GM10248 (cell line): ENCODE measurements at regions not wholly inside any gene's neighbourhood (a gene's known extent, or its start where the extent isn't known, plus 50 kb on each side); places are given as distances from the start of the nearest gene placed in this dataset.

ENCODE experiments used
- CTCF ChIA-PET: fragments of 300-600 bp; sonication (Branson Sonifier 250); formaldehyde crosslinking; extraction: SDS; loops from one replicate; lab custom pipeline; 2021; ENCODE audit warnings: antibody characterized with exemption; lab: Yijun Ruan, JAX
- POLR2A ChIA-PET: fragments of 350-650 bp; sonication (Branson Sonifier 250); formaldehyde crosslinking; extraction: SDS; loops from one replicate; lab custom pipeline; 2020; ENCODE audit warnings: antibody characterized with exemption; lab: Yijun Ruan, JAX
- DNase-seq: peaks from one replicate; pipeline ENCODE4 v3.0.0; 2012; ENCODE audit errors: extremely low spot score
- TF ChIP-seq, protein P1 (sequence below): IDR thresholded peaks from 2 replicates; pipeline ENCODE4 v1.5.1; 2012; ENCODE audit warnings: mild to moderate bottlenecking, low read depth; ENCODE audit errors: extremely low read depth, missing control alignments, control extremely low read depth

DNA sequence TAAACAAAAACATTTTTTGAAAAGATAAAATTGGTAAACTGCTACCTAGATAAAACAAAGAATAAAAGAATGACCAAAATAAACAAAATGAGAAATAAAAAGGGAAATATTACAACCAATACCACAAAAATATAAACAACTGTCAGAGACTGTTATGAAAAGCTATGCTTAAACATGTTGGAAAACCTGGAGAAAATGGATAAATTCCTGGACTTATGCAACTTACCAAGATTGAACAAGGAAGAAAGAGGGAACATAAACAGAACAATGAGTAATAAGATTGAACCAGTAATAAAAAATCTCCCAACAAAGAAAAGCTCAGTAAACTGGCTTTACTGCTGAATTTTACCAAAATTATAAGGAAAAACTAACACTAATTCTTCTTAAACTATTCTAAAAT, 518.7 kb downstream of the GRXCR1 start:
- TF ChIP-seq, protein P1, sequence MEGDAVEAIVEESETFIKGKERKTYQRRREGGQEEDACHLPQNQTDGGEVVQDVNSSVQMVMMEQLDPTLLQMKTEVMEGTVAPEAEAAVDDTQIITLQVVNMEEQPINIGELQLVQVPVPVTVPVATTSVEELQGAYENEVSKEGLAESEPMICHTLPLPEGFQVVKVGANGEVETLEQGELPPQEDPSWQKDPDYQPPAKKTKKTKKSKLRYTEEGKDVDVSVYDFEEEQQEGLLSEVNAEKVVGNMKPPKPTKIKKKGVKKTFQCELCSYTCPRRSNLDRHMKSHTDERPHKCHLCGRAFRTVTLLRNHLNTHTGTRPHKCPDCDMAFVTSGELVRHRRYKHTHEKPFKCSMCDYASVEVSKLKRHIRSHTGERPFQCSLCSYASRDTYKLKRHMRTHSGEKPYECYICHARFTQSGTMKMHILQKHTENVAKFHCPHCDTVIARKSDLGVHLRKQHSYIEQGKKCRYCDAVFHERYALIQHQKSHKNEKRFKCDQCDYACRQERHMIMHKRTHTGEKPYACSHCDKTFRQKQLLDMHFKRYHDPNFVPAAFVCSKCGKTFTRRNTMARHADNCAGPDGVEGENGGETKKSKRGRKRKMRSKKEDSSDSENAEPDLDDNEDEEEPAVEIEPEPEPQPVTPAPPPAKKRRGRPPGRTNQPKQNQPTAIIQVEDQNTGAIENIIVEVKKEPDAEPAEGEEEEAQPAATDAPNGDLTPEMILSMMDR: no peak
- ChIA-PET CTCF (no interaction called here), POLR2A (no interaction called here)
- DNase-seq: no peak

DNA sequence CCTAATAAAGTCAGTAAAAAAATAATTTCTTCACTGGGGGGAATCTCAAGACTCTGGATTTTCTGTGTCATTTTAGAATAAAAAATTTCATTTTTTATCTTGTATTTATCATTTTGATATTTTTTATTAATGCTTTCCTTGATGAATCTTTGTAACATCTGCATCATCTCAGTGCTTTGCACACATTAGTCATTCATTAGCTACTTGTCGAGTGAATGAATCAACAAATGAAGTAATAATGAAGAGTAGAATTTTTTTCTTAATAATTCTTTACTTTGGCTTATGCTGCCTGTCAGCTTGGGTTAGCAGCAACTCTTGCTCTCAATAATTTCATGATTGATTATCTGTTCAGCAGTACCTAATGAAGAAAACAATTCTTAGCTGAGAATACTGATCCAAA, 530.8 kb downstream of the GRXCR1 start:
- TF ChIP-seq, protein P1: no peak
- POLR2A ChIA-PET: no interaction called here
- DNase-seq: no peak

DNA sequence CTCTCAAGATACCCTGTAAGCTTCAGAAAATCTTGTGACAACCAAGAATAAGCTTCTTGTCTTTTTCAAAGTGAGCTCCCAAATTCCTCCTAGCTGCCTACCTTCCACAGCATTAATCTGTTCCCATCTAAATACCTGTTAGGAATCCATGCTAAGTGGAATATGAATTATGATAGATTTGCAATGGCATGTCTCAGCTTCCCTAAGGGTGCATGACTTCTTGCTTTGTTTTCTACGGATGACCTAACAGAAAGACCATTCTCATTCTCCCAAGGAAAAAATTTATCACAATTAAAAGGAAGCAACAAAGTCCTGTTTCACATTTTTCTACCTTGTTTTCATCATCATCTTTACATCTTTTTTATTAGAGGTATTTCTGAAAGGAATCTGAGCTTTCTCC, 532.7 kb downstream of the GRXCR1 start:
- no peak for DNase-seq
- CTCF ChIA-PET: no interaction called here
- TF ChIP-seq, protein P1: no peak
- POLR2A ChIA-PET: no interaction called here

More for the DNA sequence above, 530.8 kb downstream of the GRXCR1 start:
- CTCF ChIA-PET: interaction anchor here (1.0 to 1.2 kb wide), 2 partner anchors 13 to 19 kb away, joined by 3 read pairs; no protein-coding TSS in a partner anchor

DNA sequence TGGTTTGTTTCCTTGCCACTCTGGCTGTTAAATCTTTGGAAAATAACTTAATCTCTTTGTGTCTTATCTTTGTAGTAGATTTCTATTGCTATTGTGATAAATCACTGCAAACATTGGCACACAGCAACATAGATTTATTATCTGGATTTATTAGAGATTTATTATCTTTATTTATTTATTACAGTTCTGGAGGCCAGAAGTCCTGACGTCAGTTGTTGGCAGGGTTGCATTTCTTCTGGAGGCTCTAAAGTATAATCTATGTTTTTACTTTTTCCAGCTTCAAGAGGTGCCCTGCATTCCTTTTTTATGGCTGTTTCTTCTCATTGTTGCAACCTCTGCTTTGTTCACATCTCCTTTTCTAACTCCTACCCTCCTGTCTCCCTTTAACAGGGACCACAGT, 542.8 kb downstream of the GRXCR1 start:
- CTCF ChIA-PET: no interaction called here
- TF ChIP-seq, protein P1: no peak

DNA sequence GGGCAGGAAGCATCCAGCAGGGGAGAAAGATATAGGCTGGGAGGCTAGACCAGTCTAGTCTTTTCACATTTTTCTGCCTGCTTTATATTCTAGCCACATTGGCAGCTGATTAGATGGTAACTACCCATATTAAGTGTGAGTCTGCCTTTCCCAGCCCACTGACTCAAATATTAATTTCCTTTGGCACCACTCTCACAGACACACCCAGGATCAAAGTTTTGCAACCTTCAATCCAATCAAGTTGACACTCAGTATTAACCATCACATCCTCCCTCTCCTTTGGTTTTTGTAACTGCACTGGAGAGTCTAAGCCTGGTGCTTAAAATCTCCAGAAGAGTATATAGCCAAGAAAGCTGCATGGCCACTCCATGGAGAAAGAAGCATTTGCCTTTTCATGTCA, 560.4 kb downstream of the GRXCR1 start:
- POLR2A ChIA-PET: no interaction called here
- TF ChIP-seq, protein P1: no peak
- DNase-seq: no peak
- CTCF ChIA-PET: no interaction called here

More for the DNA sequence above, 542.8 kb downstream of the GRXCR1 start:
- no peak for DNase-seq
- POLR2A ChIA-PET: no interaction called here

DNA sequence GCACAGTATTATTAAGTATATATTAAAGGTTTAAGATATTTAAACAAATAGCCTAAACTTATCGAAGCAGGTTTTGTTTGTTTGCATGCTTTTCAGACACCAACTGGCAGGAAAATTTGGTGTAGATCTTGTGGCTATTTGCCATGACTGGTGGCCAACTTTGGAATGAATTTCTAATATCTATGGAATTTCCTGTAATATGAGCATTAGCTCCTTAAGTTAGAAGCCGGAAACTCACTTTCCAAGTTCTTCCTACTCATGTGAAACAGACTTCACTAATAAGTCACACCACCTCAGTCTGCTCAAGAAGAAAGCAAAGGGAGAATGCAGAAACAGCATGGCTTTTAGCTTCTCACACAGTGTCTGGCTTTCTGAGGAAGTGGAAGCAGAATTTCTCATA, 563.9 kb downstream of the GRXCR1 start:
- DNase-seq: no peak
- TF ChIP-seq, protein P1: no peak
- ChIA-PET POLR2A (no interaction called here), CTCF (no interaction called here)

DNA sequence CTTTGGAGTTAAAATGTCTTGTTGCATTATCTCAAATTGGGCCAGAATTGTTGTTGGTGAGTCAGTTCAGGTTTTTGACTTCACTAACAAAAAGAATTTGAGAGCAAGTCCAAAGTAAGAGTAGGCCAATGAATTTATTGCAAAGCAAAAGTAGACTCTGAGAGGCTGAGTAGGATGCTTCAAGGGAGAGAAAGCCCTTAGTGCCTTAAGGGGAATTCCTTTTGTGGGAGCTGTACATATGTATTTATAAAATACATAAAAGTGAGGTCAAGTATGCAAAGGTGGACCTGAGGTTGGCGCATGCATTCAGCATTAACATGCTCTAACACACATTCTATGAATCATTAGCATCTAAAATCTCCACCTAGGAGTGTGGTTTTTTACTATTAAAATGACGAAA, 565.4 kb downstream of the GRXCR1 start:
- DNase-seq: no peak
- POLR2A ChIA-PET: no interaction called here
- TF ChIP-seq, protein P1: no peak
- CTCF ChIA-PET: interaction anchor here (1.3 kb wide), 1 partner anchor 13 kb away, joined by 3 read pairs; no protein-coding TSS in a partner anchor
